GM19240 (cell line): ENCODE measurements at regions not wholly inside any gene's neighbourhood (a gene's known extent, or its start where the extent isn't known, plus 50 kb on each side); places are given as distances from the start of the nearest gene placed in this dataset.
A peak's percentile ranks its signal among the peaks of the same experiment; 100 is the strongest.

ENCODE experiments used
- DNase-seq: peaks from one replicate; pipeline ENCODE4 v3.0.0; 2011; ENCODE audit warnings: low spot score; ENCODE audit not compliant: insufficient read length

- DNase-seq: no peak
Measured at GRCh38 chr9:89766991-89767390, 162.2 kb downstream of the GADD45G start.

GRCh38 chr9:89768051-89768450, 163.2 kb downstream of the GADD45G start:
- no peak for DNase-seq

- no peak for DNase-seq
Measured at GRCh38 chr9:89768650-89769071, 163.8 kb downstream of the GADD45G start.

GRCh38 chr9:89770531-89771174, 165.8 kb downstream of the GADD45G start:
- no peak for DNase-seq

- DNase-seq: no peak
Measured at GRCh38 chr9:89771205-89771604, 166.4 kb downstream of the GADD45G start.

GRCh38 chr9:89773170-89773569, 168.4 kb downstream of the GADD45G start:
- no peak for DNase-seq

GRCh38 chr9:89774858-89775370, 170.1 kb downstream of the GADD45G start:
- no peak for DNase-seq

- DNase-seq: no peak
Measured at GRCh38 chr9:89775641-89776040, 170.8 kb downstream of the GADD45G start.

GRCh38 chr9:89776795-89777525, 172.1 kb downstream of the GADD45G start:
- DNase-seq: no peak

- DNase-seq: no peak
Measured at GRCh38 chr9:89777544-89777943, 172.7 kb downstream of the GADD45G start.

GRCh38 chr9:89778100-89779090, 173.6 kb downstream of the GADD45G start:
- DNase-seq: no peak

- no peak for DNase-seq
Measured at GRCh38 chr9:89779405-89780203, 174.8 kb downstream of the GADD45G start.

GRCh38 chr9:89780959-89781358, 176.1 kb downstream of the GADD45G start:
- no peak for DNase-seq

- DNase-seq: peak; percentile 18
Measured at GRCh38 chr9:89781838-89782540, 177.2 kb downstream of the GADD45G start.

GRCh38 chr9:89786655-89787054, 181.8 kb downstream of the GADD45G start:
- DNase-seq: no peak

GRCh38 chr9:89787595-89787994, 182.8 kb downstream of the GADD45G start:
- DNase-seq: no peak

- DNase-seq: no peak
Measured at GRCh38 chr9:89788434-89788833, 183.6 kb downstream of the GADD45G start.

- DNase-seq: no peak
Measured at GRCh38 chr9:89789922-89790510, 185.2 kb downstream of the GADD45G start.

GRCh38 chr9:89790542-89791109, 185.8 kb downstream of the GADD45G start:
- DNase-seq: no peak
